ENCODE measurements at regions not wholly inside any gene's neighbourhood (a gene's known extent, or its start where the extent isn't known, plus 50 kb on each side); places are given as distances from the start of the nearest gene placed in this dataset.
"Not testable (repeated sequence)": the region's sequence is repeated elsewhere in the genome, so short reads cannot be mapped to it uniquely, and the experiment has no call there.

DNA sequence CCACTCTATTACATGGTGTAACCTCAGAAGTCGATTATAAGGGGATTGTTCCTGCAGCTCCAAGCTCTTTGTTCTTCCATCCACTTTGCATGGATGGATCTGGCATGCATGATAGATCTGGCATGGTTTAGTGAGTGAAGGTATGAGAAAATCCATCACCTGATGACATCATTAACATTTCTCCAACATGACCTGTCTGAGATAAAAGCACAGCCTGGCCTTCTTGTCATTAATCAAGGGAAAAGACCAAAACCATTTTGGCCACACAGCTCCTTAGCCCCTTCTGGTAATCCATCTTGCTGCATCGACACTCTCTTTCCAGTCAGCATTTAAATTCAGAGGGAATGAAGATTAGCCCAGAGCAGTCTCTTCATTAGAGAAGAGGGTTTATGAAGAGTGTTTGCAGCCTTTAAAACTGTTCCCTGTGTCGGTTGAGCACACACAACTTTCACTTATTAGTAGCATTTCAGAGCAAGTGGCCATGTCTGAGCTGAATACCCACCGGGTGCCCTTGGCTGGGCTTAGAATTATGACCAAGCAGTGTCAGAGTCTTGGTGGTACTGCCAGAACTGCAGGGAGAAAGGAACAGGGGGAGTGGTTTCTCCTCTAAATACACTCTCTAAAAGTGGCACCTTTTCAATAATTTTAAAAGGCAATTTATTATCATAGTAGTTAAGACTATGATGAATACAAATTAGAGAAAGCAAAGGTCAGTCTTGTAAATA lies 246.0 kb downstream of the HAPSTR1 start:
- DNase-seq (ENCODE audit: low read depth in 3 of 3, low spot score in 2 of 3): no peak

DNA sequence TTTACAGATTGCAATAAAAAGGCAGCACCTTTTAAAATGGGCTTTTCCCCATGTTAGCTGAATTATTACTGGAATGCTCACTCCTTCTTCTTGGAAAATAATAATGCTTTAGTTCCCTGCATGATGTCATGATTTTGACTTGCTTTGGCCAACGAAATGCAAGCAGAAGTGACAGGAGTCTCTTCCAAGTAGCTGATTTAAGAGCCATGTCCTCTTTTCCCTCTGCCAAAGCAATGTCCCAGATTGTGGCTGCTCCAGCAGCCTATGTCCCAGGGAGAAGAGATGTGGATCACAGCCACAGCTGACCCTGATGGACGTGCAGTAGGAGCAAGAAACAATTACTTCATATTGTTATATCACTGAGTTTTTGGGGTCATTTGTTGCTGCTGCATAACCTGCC lies 246.6 kb downstream of the HAPSTR1 start:
- no peak for DNase-seq (ENCODE audit: low read depth in 3 of 3, low spot score in 2 of 3)

DNA sequence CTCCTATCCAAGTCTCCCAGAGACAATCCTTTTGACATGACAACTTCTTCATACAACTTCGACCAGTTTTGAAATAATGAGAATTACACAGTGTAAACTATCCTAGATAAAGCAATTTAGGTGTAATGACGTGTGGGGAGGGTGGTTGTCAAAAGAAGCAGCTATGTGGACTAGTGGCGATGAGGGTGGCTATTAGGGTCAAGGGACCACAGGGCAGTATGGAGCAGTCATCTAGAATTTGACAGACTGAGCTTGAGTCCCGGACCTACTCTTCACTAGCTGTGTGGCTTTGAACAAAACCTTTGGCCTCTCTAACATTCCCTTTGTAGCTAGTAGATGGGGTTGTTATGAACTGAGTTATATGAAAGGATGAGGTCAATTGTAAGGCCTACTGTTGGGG lies 247.1 kb downstream of the HAPSTR1 start:
- DNase-seq (ENCODE audit: low read depth in 3 of 3, low spot score in 2 of 3): no peak

DNA sequence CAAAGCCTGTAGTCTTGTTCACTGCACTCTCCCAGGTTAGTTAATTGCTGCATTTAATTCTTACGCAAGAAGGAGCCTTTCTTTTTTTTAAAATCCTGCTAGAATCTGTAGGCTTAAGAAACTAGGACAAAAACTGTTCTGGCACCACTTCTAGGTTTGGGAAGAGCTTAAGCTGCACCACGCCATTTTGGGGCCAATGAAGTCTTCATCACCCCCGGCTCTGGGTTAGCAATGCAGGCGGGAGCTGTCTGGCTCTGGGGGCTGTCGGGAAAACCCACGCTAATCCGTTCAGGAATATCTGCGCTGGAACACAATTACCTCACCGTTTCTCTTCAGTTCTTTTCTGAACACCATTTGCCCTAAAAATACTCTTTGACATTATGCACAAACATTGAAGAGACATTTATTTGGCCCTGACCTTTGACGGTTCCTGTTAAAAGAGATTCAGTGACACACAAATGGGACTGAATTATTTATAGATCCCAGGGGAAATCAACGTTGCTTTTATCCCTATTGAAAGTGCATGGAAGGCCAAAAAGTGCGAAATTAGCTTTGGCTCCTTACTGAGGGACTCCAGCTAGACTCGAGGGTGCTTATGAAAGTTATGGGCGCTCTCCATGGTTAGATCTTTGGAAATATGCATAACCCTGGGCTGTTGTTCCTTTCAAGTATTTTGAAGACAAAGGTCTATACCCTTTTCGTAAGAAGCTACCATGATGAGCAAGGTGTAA lies 249.2 kb downstream of the HAPSTR1 start:
- DNase-seq (ENCODE audit: low read depth in 3 of 3, low spot score in 2 of 3): no peak

DNA sequence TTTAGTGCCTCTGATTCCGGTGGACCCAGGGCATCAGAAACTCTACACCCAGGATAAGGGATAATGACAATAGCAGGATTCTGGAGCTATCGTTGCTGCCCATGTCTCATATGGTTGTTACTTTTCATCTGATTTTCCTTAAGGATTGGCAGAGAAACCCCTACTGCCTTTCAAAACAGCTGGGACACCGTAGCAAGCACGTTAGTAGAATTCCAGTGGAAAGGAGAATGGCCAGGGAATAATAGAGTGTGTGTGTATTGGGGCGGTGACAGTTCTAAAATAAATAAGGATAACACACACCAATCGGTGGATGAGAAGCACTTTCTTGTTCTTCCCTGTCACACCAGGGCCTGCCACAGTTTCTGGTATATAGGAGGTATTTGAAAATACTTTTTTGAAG lies 251.8 kb downstream of the HAPSTR1 start:
- DNase-seq (ENCODE audit: low read depth in 3 of 3, low spot score in 2 of 3): no peak

DNA sequence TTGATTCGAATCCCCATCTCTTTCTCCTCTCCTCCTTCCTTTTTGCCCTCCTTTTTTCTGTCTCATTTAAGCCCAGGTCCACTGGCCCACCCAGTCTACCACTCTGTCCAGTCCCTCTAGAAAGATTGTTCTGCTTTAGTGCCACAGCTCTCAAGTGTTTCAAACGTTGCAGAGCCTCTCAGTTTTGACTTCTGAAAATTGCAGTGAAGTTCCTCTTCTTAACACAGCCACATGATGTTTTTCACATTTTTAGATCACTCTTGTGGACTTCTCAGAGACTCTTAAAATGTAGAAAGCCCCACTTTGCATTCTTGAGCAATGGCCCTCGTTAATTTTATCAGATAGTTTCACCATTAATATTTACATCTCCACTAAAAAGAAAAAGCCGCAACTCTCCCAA lies 253.1 kb downstream of the HAPSTR1 start:
- no peak for DNase-seq (ENCODE audit: low read depth in 3 of 3, low spot score in 2 of 3)

DNA sequence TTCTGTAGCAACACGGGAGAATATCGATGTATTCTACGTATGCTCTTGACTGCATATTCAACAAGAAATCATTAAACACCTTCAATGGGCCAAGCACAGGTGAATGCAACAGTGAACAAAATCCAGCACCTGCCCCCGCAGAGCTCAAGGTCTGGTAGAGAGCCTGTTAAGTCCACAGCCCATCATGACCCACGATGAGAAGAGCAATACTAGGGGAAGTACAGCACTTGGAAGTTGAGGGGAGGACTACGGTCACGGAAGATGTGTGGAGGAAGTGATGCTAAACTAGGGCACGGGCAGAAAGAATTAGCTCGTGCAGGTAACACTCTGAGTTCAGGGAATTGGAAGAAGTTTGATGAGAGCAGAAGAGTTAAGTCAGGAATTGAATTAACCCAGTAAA lies 253.6 kb downstream of the HAPSTR1 start:
- DNase-seq (ENCODE audit: low read depth in 3 of 3, low spot score in 2 of 3): no peak

DNA sequence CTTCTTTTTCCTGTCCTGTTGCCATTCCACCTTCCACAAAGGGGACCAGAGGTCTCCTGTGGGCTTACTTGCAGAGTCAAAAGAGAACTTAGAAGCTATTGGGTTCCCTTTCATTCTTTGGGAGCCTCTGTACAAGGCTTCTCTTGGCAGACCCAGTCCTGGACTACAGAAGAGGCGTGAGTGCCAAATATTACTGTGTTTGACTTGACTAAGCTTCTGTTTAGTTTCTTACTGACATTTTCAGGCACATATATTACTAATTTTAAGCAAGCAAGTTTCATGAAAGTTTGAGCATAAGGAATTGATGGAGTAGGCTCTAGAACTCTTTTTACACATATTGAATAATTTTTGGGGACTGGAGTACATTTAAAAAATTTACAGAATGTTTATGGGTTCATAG lies 254.4 kb downstream of the HAPSTR1 start:
- DNase-seq (ENCODE audit: low read depth in 3 of 3, low spot score in 2 of 3): no peak

DNA sequence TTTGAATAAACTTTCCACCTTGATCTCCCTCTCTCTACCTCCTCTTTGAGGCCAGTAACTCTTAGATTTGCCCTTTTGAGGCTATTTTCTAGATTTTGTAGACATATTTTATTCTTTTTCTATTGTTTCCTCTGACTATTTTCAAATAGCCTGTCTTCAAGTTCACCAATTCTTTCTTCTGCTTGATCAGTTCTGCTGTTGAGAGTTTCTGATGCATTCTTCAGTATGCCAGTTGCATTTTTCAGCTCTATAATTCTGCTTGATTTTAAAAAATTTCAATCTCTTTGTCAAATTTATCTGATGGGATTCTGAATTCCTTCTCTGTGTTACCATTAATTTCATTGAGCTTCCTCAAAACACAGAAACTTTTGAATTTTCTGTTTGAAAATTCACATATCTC lies 257.5 kb downstream of the HAPSTR1 start:
- DNase-seq (ENCODE audit: low read depth in 3 of 3, low spot score in 2 of 3): no peak

DNA sequence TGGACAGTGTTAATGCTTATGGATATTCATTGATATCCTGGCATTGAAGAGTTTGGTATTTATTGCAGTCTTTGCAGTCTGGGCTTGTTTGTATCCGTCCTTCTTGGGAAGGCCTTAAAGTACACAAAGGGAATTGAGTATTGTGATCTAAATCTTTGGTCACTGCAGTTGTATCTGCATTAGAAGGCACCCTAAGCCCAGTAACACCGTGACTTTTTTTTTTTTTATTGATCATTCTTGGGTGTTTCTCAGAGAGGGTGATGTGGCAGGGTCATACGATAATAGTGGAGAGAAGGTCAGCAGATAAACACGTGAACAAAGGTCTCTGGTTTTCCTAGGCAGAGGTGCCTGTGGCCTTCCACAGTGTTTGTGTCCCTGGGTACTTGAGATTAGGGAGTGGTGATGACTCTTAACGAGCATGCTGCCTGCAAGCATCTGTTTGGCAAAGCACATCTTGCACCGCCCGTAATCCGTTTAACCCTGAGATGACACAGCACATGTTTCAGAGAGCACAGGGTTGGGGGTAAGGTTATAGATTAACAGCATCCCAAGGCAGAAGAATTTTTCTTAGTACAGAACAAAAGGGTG lies 258.0 kb downstream of the HAPSTR1 start:
- DNase-seq (ENCODE audit: low read depth in 3 of 3, low spot score in 2 of 3): not testable (repeated sequence)

DNA sequence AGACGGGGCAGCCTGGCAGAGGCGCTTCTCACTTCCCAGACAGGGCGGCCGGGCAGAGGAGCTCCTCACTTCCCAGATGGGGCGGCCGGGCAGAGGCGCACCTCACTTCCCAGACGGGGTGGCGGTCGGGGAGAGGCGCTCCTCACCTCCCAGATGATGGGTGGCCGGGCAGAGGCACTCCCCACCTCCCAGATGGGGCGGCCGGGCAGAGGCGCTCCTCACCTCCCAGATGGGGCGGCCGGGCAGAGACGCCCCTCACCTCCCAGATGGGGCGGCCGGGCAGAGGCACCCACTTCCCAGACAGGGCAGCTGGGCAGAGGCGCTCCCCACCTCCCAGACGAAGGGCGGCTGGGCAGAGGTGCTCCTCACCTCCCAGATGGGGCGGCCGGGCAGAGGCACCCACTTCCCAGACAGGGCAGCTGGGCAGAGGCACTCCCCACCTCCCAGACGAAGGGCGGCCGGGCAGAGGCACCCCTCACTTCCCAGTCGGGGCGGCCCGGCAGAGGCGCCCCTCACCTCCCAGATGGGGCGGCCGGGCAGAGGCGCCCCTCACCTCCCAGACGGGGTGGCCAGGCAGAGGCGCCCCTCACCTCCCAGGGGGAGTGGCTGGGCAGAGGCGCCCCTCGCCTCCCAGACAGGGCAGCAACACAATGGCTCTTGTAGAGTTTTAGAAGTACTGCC lies 258.8 kb downstream of the HAPSTR1 start:
- not testable (repeated sequence) for DNase-seq (ENCODE audit: low read depth in 3 of 3, low spot score in 2 of 3)

DNA sequence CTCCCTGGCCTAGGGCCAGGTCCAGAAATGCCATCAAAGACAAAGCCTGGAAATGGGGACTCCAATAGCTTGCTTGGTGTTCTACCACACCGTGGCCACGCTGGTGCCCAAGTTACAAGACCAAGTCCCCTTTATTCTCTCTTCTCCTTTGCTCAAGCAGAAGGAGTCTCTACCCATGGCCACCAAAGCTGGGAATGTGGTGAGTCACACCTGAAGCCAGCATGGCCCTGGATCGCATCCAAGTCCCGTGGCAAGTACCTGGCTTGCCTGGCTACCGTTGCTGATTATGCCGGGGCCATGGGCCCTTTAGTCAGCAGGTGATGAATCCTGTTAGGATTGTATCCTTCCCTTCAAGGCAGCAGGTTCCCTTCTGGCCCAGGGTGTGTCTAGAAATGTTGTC lies 260.0 kb downstream of the HAPSTR1 start:
- no peak for DNase-seq (ENCODE audit: low read depth in 3 of 3, low spot score in 2 of 3)

DNA sequence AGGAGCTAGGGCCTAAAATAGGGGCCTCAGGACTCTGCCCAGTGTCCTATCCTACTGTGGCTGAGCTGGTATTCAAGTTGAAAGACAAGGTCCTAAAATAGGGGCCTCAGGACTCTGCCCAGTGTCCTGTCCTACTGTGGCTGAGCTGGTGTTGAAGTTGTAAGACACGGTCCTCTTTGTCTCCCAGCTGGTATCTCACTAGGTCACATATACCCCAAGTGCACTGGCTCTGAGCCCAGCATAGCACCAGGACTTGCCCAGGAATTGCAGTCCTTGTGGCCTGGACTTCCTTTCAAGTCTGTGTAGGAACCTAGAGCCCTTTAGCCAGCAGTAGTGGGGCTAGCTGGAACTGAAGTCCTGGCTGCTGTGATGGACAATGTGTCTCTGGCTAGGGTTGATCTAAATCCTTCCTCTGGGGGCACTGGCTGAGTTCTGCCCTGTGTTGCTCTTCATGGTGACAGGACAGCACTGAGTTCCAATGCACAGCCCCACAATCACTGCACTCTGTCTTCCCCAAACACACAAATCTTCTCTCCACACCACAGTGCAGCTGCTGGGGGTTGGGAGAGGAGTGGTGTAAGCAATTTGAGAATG lies 260.5 kb downstream of the HAPSTR1 start:
- no peak for DNase-seq (ENCODE audit: low read depth in 3 of 3, low spot score in 2 of 3)

DNA sequence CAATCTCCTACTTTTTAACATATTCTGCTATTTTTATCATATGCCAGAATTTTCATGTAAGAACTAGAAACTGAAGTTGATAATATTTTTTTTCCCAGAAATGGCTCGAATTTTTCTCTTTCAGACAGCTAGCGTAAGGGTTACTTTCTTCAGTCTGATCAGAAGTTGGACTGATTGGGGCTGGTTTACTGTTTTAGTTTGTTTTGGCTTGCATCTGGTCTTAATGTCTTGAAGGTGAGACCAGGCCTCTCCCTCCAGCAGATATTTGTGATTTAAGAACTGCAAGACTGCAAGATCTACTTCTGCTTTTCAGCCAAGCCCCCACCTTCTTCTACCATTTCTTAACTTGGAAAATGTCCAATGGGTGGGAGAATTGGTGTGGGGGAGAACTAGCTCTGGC lies 266.4 kb downstream of the HAPSTR1 start:
- DNase-seq (ENCODE audit: low read depth in 3 of 3, low spot score in 2 of 3): no peak

DNA sequence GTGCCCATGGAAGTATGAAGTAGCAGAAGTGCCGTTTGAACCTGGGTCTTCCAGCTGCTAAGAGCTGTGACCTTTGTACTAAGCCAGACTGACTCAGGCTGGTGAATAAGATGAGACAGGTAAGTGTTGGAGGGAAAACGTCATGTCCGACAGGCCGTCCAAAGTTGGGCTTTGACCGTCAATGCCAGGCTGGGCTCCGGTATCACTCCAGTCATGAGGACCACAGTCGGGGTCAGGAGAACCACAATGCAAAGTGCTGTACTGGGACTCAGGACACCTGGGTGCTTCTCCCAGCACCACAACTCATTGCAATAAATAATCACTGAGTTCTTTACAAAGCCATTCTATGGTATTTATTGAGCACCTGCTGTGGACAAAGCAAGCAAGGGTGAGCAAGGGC lies 268.6 kb downstream of the HAPSTR1 start:
- no peak for DNase-seq (ENCODE audit: low read depth in 3 of 3, low spot score in 2 of 3)

DNA sequence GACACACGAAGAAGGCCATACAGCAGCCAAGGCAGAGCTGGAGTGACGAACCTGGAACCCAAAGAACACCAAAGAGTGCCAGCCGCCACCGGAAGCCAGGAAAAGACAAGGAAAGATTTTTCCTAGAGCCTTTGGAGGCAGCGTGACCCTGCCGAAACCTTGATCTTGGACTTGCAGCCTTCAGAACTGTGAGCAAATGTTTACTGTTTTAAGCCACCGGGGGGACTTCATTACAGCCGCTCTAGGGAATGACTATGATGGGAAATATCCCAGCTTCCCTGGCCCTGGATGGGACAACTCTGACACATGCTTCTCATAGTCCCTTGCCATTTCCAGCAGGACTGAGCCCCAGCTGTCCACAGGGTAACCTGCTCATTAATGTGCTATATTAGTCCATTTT lies 270.6 kb downstream of the HAPSTR1 start:
- no peak for DNase-seq (ENCODE audit: low read depth in 3 of 3, low spot score in 2 of 3)

DNA sequence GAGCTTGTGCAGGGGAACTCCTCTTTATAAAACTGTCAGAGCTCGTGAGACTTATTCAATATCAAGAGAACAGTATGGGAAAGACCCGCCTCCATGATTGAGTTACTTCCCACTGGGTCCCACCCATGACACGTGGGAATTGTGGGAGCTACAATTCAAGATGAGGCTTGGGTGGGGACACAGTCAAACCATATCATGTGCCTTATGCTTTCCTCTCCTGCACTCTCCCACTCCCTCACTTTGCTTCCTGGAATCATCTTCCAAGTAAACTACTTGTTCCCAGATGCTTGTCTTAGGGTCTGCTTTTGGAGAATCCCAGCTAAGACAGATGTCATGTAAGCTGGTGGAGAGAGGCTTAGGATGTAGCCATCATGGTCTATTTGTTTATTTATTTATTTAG lies 271.2 kb downstream of the HAPSTR1 start:
- no peak for DNase-seq (ENCODE audit: low read depth in 3 of 3, low spot score in 2 of 3)

DNA sequence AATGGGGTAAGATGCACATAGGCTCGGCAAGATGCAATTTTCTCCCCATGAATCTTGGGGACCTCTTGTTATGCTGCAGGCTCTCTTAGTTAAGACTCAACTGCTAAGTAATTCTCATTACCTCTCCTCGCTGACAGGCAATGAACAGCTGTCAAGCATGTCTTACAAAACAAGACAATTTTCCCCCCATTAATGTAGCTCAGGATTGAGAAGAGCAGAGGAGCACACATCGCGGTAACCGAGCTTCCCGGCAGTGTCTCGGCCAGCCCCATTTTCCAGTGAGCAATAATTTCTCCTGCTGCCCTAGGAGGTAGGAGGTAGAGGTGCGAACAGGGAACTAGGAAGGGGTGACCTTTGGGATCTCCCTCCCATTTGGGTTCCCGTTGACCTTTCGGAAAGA lies 272.1 kb downstream of the HAPSTR1 start:
- DNase-seq (ENCODE audit: low read depth in 3 of 3, low spot score in 2 of 3): no peak

DNA sequence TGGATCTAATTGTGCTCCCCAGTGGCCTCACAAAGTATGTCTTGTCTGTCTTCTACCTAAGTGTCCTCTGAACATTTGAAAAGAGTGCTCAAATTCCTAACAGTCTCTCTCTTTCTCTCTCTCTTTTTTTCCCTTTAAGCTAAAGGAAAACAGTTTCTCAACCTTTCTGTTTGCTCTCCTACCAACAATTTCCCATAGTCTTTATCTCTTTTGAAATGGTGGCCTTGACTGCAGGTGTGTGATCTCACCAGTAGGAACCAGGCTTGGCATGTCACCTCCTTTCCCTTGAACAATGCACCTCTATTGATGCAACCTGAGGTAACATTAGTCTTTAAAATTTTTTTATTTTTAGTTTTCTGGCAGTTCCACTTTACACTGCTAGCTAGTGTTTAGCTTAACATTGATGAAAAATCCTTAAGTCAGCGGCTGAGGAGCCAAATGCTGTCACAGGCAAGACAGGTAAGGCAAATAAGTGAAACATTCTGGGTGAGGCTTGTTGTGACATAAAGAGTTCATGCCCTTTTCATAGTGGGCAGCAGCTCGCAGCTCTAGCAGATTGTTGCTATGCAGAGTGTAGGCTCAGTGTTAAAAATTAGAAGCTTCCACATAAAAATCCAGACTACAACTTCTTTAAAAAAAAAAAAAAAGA lies 273.4 kb downstream of the HAPSTR1 start:
- DNase-seq (ENCODE audit: low read depth in 3 of 3, low spot score in 2 of 3): no peak

DNA sequence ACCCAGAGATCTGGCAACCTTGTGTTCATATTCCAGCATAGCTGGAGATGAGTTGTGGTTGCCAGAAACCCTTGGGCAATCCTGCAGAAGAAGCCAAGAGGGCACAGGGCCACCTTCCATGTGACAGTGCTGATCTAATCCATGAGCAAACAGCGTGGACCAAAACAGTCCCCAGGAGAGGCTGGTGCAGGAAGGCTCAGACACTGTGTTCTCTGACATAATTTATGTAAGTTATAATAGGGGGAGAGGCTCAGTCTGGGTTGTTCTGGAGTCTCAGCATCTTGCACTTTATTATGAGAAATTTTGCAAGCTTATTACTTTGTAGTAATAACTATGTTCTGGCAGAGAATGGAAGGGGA lies 273.9 kb downstream of the HAPSTR1 start:
- no peak for DNase-seq (ENCODE audit: low read depth in 3 of 3, low spot score in 2 of 3)
